Endothelial cell of umbilical vein (primary cell): ENCODE measurements at regions not wholly inside any gene's neighbourhood (a gene's known extent, or its start where the extent isn't known, plus 50 kb on each side); places are given as distances from the start of the nearest gene placed in this dataset.

ENCODE experiments used
- BruUV-seq: library from RNA; stranded (reverse); fragments of 400-500 nt; replicated peaks from 2 replicates; lab custom pipeline; 2021; lab: Mats Ljungman, UMichigan
- CTCF ChIA-PET: fragments of 300-600, 350-600 bp; sonication (Branson Sonifier 250); formaldehyde crosslinking; loops from one replicate; lab custom pipeline; 2021; ENCODE audit warnings: antibody characterized with exemption, inconsistent platforms; lab: Charles Lee
- POLR2A ChIA-PET: fragments of 300-600, 350-600 bp; sonication (Branson Sonifier 250); formaldehyde crosslinking; loops from one replicate; lab custom pipeline; 2021; ENCODE audit warnings: antibody characterized with exemption, inconsistent platforms; lab: Charles Lee
- DNase-seq: peaks from one replicate; pipeline ENCODE4 v3.0.0-alpha.2; 2011; ENCODE audit warnings: low read depth, low spot score
- FAIRE-seq: peaks from 2 replicates; lab custom pipeline; 2011; peaks lifted over from hg19 to GRCh38; lab: Jason Lieb, UNC
- H2AFZ ChIP-seq: 2 replicates; pipeline ENCODE4 v1.6.0; 2012; ENCODE audit warnings: low read depth, low read length, control low read depth, inconsistent platforms
- H3K27ac ChIP-seq: 2 replicates; pipeline ENCODE4 v1.5.1; 2011; ENCODE audit warnings: low read depth, mild to moderate bottlenecking, control low read depth, low read length, moderate library complexity; ENCODE audit not compliant: insufficient read depth
- H3K27me3 ChIP-seq, 2 experiments: 2 replicates each; pipeline versions ENCODE4 v1.6.0 to v1.6.1; 2011; ENCODE audit warnings: low read length in 2 of 2, mixed read lengths in 1 of 2; ENCODE audit not compliant: control insufficient read depth in 2 of 2, insufficient read depth in 2 of 2
- H3K36me3 ChIP-seq, 2 experiments: 2 replicates in 1 of 2; 3 replicates in 1 of 2; pipeline ENCODE4 v1.5.1; 2011; ENCODE audit warnings: low read length in 2 of 2, mild to moderate bottlenecking in 1 of 2, moderate library complexity in 1 of 2; ENCODE audit not compliant: control insufficient read depth in 2 of 2, insufficient read depth in 2 of 2; ENCODE audit errors: extremely low read depth in 1 of 2
- H3K4me1 ChIP-seq: 3 replicates; pipeline ENCODE4 v1.5.1; 2011; ENCODE audit warnings: mild to moderate bottlenecking, low read length; ENCODE audit not compliant: control insufficient read depth, insufficient read depth; ENCODE audit errors: extremely low read depth
- H3K4me2 ChIP-seq: 2 replicates; pipeline ENCODE4 v1.6.1; 2011; ENCODE audit warnings: low read length, control low read depth, mixed read lengths; ENCODE audit not compliant: insufficient read depth
- H3K4me3 ChIP-seq, 3 experiments: fragments of 200-600 bp in 1 of 3; sonication (generic), shearing (Covaris generic) in 1 of 3; replicated peaks in 1 of 3; 2 replicates each; pipeline ENCODE4 v1.5.1; 2011 to 2016; ENCODE audit warnings: control low read depth in 3 of 3, low read length in 3 of 3, mild to moderate bottlenecking in 2 of 3, inconsistent platforms in 1 of 3, low read depth in 1 of 3, moderate library complexity in 1 of 3; ENCODE audit not compliant: insufficient read depth in 1 of 3
- H3K79me2 ChIP-seq: 2 replicates; pipeline ENCODE4 v1.6.0; 2012; ENCODE audit warnings: low read length, inconsistent platforms; ENCODE audit not compliant: control insufficient read depth, insufficient read depth
- H3K9ac ChIP-seq: replicated peaks from 2 replicates; pipeline ENCODE3; 2011; ENCODE audit warnings: low read length, control low read depth; ENCODE audit not compliant: insufficient read depth; ENCODE audit errors: extremely low read depth
- H3K9me1 ChIP-seq: replicated peaks from 3 replicates; pipeline ENCODE4 v1.6.0; 2011; ENCODE audit warnings: mild to moderate bottlenecking, low read length; ENCODE audit not compliant: control insufficient read depth, insufficient read depth; ENCODE audit errors: extremely low read depth
- H3K9me3 ChIP-seq: replicated peaks from 2 replicates; pipeline ENCODE4 v1.5.1; 2012; ENCODE audit warnings: low read length, inconsistent platforms; ENCODE audit not compliant: control insufficient read depth, insufficient read depth
- H4K20me1 ChIP-seq: replicated peaks from 2 replicates; pipeline ENCODE3; 2011; ENCODE audit warnings: mild to moderate bottlenecking, low read length; ENCODE audit not compliant: control insufficient read depth, insufficient read depth; ENCODE audit errors: extremely low read depth
- EZH2 ChIP-seq: IDR thresholded peaks from 2 replicates; pipeline ENCODE4 v1.6.1; 2012; ENCODE audit warnings: borderline replicate concordance, low read depth, mild to moderate bottlenecking, moderate library complexity, low read length, inconsistent platforms; ENCODE audit not compliant: severe bottlenecking
- FOS ChIP-seq: IDR thresholded peaks from 2 replicates; pipeline ENCODE4 v1.6.1; 2011; ENCODE audit warnings: mild to moderate bottlenecking, low read length, moderate library complexity, borderline replicate concordance; ENCODE audit not compliant: insufficient read depth
- GATA2 ChIP-seq: IDR thresholded peaks from 2 replicates; pipeline ENCODE4 v1.7.0; 2011; ENCODE audit warnings: low read depth, mild to moderate bottlenecking, moderate library complexity, mixed read lengths, low read length; ENCODE audit not compliant: insufficient read length, insufficient read depth
- JUN ChIP-seq: IDR thresholded peaks from 2 replicates; pipeline ENCODE4 v1.6.1; 2011; ENCODE audit warnings: borderline replicate concordance, low read depth; ENCODE audit not compliant: insufficient read length, insufficient read depth
- MYC ChIP-seq: IDR thresholded peaks from one replicate; pipeline ENCODE4 v1.6.1; 2011; ENCODE audit warnings: mild to moderate bottlenecking, low read depth, low read length
- POLR2A ChIP-seq: IDR thresholded peaks from 2 replicates; pipeline ENCODE4 v1.6.1; 2012; ENCODE audit warnings: low read depth, mild to moderate bottlenecking, control low read depth, low read length
- POLR2AphosphoS5 ChIP-seq: IDR thresholded peaks from 2 replicates; pipeline ENCODE4 v1.6.1; 2012; ENCODE audit warnings: low read depth, mild to moderate bottlenecking, control low read depth, low read length, moderate library complexity; ENCODE audit not compliant: insufficient read depth
- dilution Hi-C: fragments of 300-500 bp; cut with MboI; formaldehyde crosslinking; loops from one replicate; pipeline ENCODE4 v1.15.0; 2019; ENCODE audit warnings: low sequenced_read_pairs; ENCODE audit not compliant: extremely low pct_ligation_motif_present
- intact Hi-C: fragments of 100-400 bp; cut with micrococcal nuclease; formaldehyde crosslinking; loops from one replicate; pipeline ENCODE4 v1.10.0; 2022
- TF ChIP-seq, protein P1 (sequence below): IDR thresholded peaks from 2 replicates; pipeline ENCODE4 v1.6.1; 2011; ENCODE audit not compliant: insufficient read depth, insufficient read length
- TF ChIP-seq, protein P2 (sequence below), 2 donors: IDR thresholded peaks; 1 replicate in 1 of 2; 2 replicates in 1 of 2; pipeline ENCODE4 v1.5.1; 2011; ENCODE audit warnings: low read length in 2 of 2, mild to moderate bottlenecking in 2 of 2, moderate library complexity in 2 of 2, control low read depth in 1 of 2, inconsistent platforms in 1 of 2, low read depth in 1 of 2; ENCODE audit not compliant: insufficient read depth in 1 of 2; ENCODE audit errors: extremely low read depth in 1 of 2

DNA sequence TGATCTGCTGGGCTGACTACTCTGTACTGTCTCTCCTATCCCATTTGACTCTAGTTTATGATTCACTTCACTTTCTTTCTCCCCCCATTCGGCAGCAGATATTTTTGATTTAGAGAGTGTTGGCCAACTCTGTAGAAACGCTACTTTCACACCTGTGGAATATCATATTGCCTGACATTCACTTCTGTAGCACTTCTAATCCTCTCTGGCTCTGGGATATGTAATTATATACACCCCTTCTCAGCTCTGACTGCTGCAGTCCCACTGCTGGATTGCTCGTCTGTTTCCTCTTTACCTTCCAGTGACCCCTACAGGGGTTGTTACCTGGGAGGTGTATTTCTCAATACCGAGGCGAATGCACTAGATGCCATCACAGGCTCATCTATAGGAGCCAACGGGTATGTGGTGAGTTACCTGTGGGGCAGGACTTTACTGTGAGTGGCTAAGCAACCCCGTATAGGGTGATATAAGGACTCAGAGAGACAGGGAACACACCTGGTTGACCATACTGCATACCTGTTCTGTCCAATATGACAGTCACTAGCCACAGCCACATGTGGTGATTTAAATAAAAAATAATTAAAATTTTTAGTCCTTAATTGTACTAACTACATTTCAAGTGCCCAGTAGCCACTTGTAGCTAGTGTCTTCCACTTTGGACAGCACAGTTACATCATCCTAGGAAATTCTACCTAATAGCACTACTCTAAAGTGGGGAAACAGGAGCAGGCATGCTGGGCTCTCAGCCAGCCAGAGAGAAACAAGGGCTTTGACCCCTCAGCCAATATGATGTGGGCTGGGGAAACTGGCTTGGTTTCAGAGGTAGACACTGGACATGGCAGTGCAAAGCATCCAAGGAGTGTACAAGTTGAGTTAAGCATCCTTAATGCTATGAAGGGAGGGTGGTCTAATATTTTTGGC lies 95.0 kb downstream of the C12orf75 start:
- H3K4me2 ChIP-seq: no peak overlapping the region
- H3K4me3 ChIP-seq: no peak overlapping the region
- H4K20me1 ChIP-seq: no peaks in the 10 kb centered on the region
- FAIRE-seq (no peak), DNase-seq (no peak)
- no peak overlapping the region for H3K9ac ChIP-seq
- no peak overlapping the region for H2AFZ ChIP-seq
- intact Hi-C loops (no loop called here), dilution Hi-C loops (no loop called here)
- H3K9me3 ChIP-seq: no peaks in the 10 kb centered on the region
- no peak for TF ChIP-seq EZH2
- no peak overlapping the region for H3K27ac ChIP-seq
- BruUV-seq: no TSS peak
- H3K79me2 ChIP-seq: no peaks in the 10 kb centered on the region
- ChIA-PET POLR2A (no interaction called here), CTCF (interaction anchor here (0.7 kb wide), 1 partner anchor 798 kb away, joined by 4 read pairs; no protein-coding TSS in a partner anchor)
- no peaks in the 10 kb centered on the region for H3K36me3 ChIP-seq
- no peaks in the 10 kb centered on the region for H3K27me3 ChIP-seq
- H3K4me1 ChIP-seq: peaks cover 19% of the 10 kb centered on the region
- H3K9me1 ChIP-seq: no peaks in the 10 kb centered on the region

DNA sequence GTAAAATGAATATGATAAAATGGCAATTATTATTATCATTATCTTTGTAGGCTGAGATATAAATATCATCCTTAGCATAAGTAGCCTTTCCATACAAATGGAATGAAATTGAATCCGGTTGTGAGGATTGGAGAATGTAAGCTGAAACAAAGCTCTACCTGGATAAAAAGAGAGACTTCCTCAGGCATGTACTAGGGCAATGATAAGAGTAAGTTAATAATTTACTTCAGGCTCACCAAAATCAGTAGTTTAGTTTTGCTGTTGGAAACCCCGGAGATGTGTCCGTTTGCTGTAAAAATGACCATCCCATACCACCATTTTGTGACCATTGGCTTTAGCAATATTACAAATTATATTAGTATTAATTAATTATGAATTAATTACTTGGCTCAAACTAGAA lies 96.3 kb downstream of the C12orf75 start:
- FAIRE-seq (no peak), DNase-seq (no peak)
- dilution Hi-C loops (no loop called here), intact Hi-C loops (no loop called here)
- no peaks in the 10 kb centered on the region for H3K79me2 ChIP-seq
- no peaks in the 10 kb centered on the region for H3K27me3 ChIP-seq
- H3K9me3 ChIP-seq: no peaks in the 10 kb centered on the region
- no peak overlapping the region for H3K4me2 ChIP-seq
- ChIA-PET POLR2A (no interaction called here), CTCF (no interaction called here)
- H3K9me1 ChIP-seq: no peaks in the 10 kb centered on the region
- no peak for TF ChIP-seq JUN
- no peak for TF ChIP-seq GATA2
- TF ChIP-seq MYC: no peak
- no peak for TF ChIP-seq EZH2
- no peak for TF ChIP-seq FOS
- TF ChIP-seq, protein P1, sequence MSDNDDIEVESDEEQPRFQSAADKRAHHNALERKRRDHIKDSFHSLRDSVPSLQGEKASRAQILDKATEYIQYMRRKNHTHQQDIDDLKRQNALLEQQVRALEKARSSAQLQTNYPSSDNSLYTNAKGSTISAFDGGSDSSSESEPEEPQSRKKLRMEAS: no peak
- TF ChIP-seq POLR2AphosphoS5: no peak
- no peak for TF ChIP-seq POLR2A
- TF ChIP-seq, protein P2, sequence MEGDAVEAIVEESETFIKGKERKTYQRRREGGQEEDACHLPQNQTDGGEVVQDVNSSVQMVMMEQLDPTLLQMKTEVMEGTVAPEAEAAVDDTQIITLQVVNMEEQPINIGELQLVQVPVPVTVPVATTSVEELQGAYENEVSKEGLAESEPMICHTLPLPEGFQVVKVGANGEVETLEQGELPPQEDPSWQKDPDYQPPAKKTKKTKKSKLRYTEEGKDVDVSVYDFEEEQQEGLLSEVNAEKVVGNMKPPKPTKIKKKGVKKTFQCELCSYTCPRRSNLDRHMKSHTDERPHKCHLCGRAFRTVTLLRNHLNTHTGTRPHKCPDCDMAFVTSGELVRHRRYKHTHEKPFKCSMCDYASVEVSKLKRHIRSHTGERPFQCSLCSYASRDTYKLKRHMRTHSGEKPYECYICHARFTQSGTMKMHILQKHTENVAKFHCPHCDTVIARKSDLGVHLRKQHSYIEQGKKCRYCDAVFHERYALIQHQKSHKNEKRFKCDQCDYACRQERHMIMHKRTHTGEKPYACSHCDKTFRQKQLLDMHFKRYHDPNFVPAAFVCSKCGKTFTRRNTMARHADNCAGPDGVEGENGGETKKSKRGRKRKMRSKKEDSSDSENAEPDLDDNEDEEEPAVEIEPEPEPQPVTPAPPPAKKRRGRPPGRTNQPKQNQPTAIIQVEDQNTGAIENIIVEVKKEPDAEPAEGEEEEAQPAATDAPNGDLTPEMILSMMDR (IDR thresholded peaks at IDR 0.05; ENCODE audit: extremely low read depth in 1 of 2, insufficient read depth in 1 of 2, low read depth in 1 of 2, low read length in 2 of 2): no peak
- no peaks in the 10 kb centered on the region for H3K36me3 ChIP-seq
- no peak overlapping the region for H2AFZ ChIP-seq
- H3K9ac ChIP-seq: no peak overlapping the region
- no TSS peak for BruUV-seq
- H3K4me1 ChIP-seq: peaks cover 16% of the 10 kb centered on the region
- no peak overlapping the region for H3K4me3 ChIP-seq
- no peak overlapping the region for H3K27ac ChIP-seq
- no peaks in the 10 kb centered on the region for H4K20me1 ChIP-seq
